Astrocyte (in vitro differentiated cells and primary cell): ENCODE measurements at regions not wholly inside any gene's neighbourhood (a gene's known extent, or its start where the extent isn't known, plus 50 kb on each side); places are given as distances from the start of the nearest gene placed in this dataset.

ENCODE experiments used
- DNase-seq: peaks from one replicate; pipeline ENCODE4 v3.0.0-alpha.2; 2010; ENCODE audit warnings: low read depth
- FAIRE-seq: peaks from 2 replicates; lab custom pipeline; 2011; peaks lifted over from hg19 to GRCh38; lab: Jason Lieb, UNC
- H2AFZ ChIP-seq: 2 replicates; pipeline ENCODE4 v1.6.0; 2012; ENCODE audit warnings: low read depth, low read length, inconsistent platforms
- H3K27ac ChIP-seq: 2 replicates; pipeline ENCODE4 v1.5.1; 2011; ENCODE audit warnings: low read depth, low read length, inconsistent platforms
- H3K27me3 ChIP-seq: 2 replicates; pipeline ENCODE4 v1.6.0; 2011; ENCODE audit warnings: low read length, inconsistent platforms; ENCODE audit not compliant: insufficient read depth
- H3K36me3 ChIP-seq: 2 replicates; pipeline ENCODE4 v1.5.1; 2011; ENCODE audit warnings: low read length, inconsistent platforms; ENCODE audit not compliant: insufficient read depth
- H3K4me1 ChIP-seq: 2 replicates; pipeline ENCODE4 v1.5.1; 2011; ENCODE audit warnings: low read length, inconsistent platforms; ENCODE audit not compliant: insufficient read depth
- H3K4me2 ChIP-seq: 2 replicates; pipeline ENCODE4 v1.6.0; 2012; ENCODE audit warnings: low read length, inconsistent platforms
- H3K4me3 ChIP-seq: 2 replicates; pipeline ENCODE4 v1.5.1; 2011; ENCODE audit warnings: low read depth, mild to moderate bottlenecking, low read length, inconsistent platforms; ENCODE audit not compliant: insufficient read depth
- H3K79me2 ChIP-seq: 2 replicates; pipeline ENCODE4 v1.6.0; 2012; ENCODE audit warnings: mild to moderate bottlenecking, low read length, inconsistent platforms; ENCODE audit not compliant: insufficient read depth
- H3K9ac ChIP-seq: 2 replicates; pipeline ENCODE4 v1.6.0; 2012; ENCODE audit warnings: mild to moderate bottlenecking, low read length, inconsistent platforms
- H3K9me3 ChIP-seq: 2 replicates; pipeline ENCODE4 v1.5.1; 2012; ENCODE audit warnings: low read depth, mild to moderate bottlenecking, low read length, inconsistent platforms; ENCODE audit not compliant: insufficient read depth
- H4K20me1 ChIP-seq: 2 replicates; pipeline ENCODE4 v1.6.0; 2012; ENCODE audit warnings: low read length, inconsistent platforms; ENCODE audit not compliant: insufficient read depth
- H3K27ac Mint-ChIP-seq: one replicate; pipeline ENCODE4 v1.8.0; 2021; ENCODE audit warnings: mild to moderate bottlenecking, mixed read lengths; ENCODE audit not compliant: unreplicated experiment
- H3K27me3 Mint-ChIP-seq: one replicate; pipeline ENCODE4 v1.8.0; 2021; ENCODE audit warnings: low read depth, mixed read lengths; ENCODE audit not compliant: unreplicated experiment
- H3K36me3 Mint-ChIP-seq: one replicate; pipeline ENCODE4 v1.8.0; 2021; ENCODE audit warnings: low read depth, mixed read lengths; ENCODE audit not compliant: unreplicated experiment
- H3K4me1 Mint-ChIP-seq: one replicate; pipeline ENCODE4 v1.8.0; 2021; ENCODE audit warnings: low read depth, mixed read lengths; ENCODE audit not compliant: unreplicated experiment
- H3K4me3 Mint-ChIP-seq: one replicate; pipeline ENCODE4 v1.8.0; 2021; ENCODE audit warnings: mild to moderate bottlenecking, moderate library complexity, mixed read lengths; ENCODE audit not compliant: unreplicated experiment
- H3K9me3 Mint-ChIP-seq: one replicate; pipeline ENCODE4 v1.8.0; 2021; ENCODE audit warnings: mild to moderate bottlenecking, mixed read lengths; ENCODE audit not compliant: unreplicated experiment
- EZH2 ChIP-seq: IDR thresholded peaks from 2 replicates; pipeline ENCODE4 v1.6.1; 2012; ENCODE audit warnings: mild to moderate bottlenecking, low read length, inconsistent platforms; ENCODE audit not compliant: insufficient read depth
- TF ChIP-seq, protein P1 (sequence below): IDR thresholded peaks from 2 replicates; pipeline ENCODE4 v1.5.1; 2011; ENCODE audit warnings: low read depth, mild to moderate bottlenecking, inconsistent platforms, low read length, moderate library complexity; ENCODE audit not compliant: insufficient read depth

- Histone ChIP-seq H3K9me3 (no peaks in the 10 kb centered on the region), H2AFZ (no peak overlapping the region), H3K4me1 (no peaks in the 10 kb centered on the region), H3K79me2 (no peaks in the 10 kb centered on the region), H4K20me1 (no peaks in the 10 kb centered on the region), H3K9ac (no peak overlapping the region), H3K27me3 (no peaks in the 10 kb centered on the region), H3K27ac (no peak overlapping the region), H3K4me2 (no peak overlapping the region), H3K4me3 (no peak overlapping the region), H3K36me3 (no peaks in the 10 kb centered on the region)
- DNase-seq (no peak), FAIRE-seq (no peak)
- Mint-ChIP-seq H3K27ac (no peak overlapping the region), H3K36me3 (no peaks in the 10 kb centered on the region), H3K4me3 (no peak overlapping the region), H3K27me3 (no peaks in the 10 kb centered on the region), H3K9me3 (peaks cover 5% of the 10 kb centered on the region), H3K4me1 (no peaks in the 10 kb centered on the region)
- TF ChIP-seq, protein P1, sequence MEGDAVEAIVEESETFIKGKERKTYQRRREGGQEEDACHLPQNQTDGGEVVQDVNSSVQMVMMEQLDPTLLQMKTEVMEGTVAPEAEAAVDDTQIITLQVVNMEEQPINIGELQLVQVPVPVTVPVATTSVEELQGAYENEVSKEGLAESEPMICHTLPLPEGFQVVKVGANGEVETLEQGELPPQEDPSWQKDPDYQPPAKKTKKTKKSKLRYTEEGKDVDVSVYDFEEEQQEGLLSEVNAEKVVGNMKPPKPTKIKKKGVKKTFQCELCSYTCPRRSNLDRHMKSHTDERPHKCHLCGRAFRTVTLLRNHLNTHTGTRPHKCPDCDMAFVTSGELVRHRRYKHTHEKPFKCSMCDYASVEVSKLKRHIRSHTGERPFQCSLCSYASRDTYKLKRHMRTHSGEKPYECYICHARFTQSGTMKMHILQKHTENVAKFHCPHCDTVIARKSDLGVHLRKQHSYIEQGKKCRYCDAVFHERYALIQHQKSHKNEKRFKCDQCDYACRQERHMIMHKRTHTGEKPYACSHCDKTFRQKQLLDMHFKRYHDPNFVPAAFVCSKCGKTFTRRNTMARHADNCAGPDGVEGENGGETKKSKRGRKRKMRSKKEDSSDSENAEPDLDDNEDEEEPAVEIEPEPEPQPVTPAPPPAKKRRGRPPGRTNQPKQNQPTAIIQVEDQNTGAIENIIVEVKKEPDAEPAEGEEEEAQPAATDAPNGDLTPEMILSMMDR = no peak
- TF ChIP-seq EZH2 = no peak
Observed at GRCh38 chr4:18627447-18628005, 606.0 kb upstream of the LCORL start.

DNA sequence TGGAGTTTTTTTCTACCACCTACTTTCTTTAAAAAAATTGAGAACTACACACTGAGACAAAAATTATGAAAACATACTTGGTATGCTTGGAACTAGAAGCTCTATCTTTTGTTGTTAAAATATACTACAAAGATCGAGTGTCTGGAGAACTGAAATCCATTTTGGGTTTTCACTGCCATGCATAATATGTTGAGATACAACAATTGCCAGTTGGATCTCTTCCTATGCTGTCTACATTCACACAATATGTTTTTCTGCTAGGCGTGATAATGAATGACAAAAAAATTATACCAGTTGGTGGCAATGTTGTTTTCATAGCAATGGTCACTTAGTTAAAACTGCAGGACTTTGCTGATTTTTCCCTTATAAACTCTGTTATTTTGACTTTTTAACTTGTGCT, 605.4 kb upstream of the LCORL start:
- TF ChIP-seq, protein P1 = no peak
- TF ChIP-seq EZH2 = no peak

DNA sequence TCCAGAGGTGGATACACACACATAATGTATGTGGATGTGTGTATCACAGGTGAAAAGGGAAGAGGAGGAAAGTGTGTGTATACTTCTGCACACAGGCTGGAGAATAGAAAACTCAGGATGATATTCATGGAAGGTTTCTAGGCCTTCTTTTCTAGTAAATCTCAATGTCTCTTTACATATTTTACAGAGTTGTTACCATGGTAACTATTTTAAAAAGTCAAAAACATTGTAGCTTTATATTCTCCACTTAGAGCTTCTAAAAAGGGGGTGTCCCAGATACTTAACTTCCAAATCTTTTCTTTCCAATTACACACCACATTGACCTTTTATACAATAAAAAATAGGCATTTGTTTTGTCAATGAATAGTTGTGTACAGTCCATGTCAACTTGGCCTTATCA, 604.8 kb upstream of the LCORL start:
- FAIRE-seq = no peak
- Mint-ChIP-seq H3K9me3 (peaks cover 5% of the 10 kb centered on the region), H3K27ac (no peak overlapping the region), H3K27me3 (no peaks in the 10 kb centered on the region), H3K4me3 (no peak overlapping the region), H3K4me1 (no peaks in the 10 kb centered on the region), H3K36me3 (no peaks in the 10 kb centered on the region)
- no peak overlapping the region for H2AFZ ChIP-seq
- H3K4me2 ChIP-seq = no peak overlapping the region
- H3K36me3 ChIP-seq = no peaks in the 10 kb centered on the region
- no peaks in the 10 kb centered on the region for H3K4me1 ChIP-seq
- H3K4me3 ChIP-seq = no peak overlapping the region
- no peak for DNase-seq
- H3K9me3 ChIP-seq = no peaks in the 10 kb centered on the region
- TF ChIP-seq, protein P1 = no peak
- no peak for TF ChIP-seq EZH2
- H3K27me3 ChIP-seq = no peaks in the 10 kb centered on the region
- no peaks in the 10 kb centered on the region for H4K20me1 ChIP-seq
- no peak overlapping the region for H3K27ac ChIP-seq
- H3K79me2 ChIP-seq = no peaks in the 10 kb centered on the region
- H3K9ac ChIP-seq = no peak overlapping the region

More for the DNA sequence above, 605.4 kb upstream of the LCORL start:
- H3K27me3 Mint-ChIP-seq = no peaks in the 10 kb centered on the region
- H3K4me1 ChIP-seq = no peaks in the 10 kb centered on the region
- H3K36me3 ChIP-seq = no peaks in the 10 kb centered on the region
- no peaks in the 10 kb centered on the region for H3K27me3 ChIP-seq
- H4K20me1 ChIP-seq = no peaks in the 10 kb centered on the region
- no peaks in the 10 kb centered on the region for H3K79me2 ChIP-seq
- H3K36me3 Mint-ChIP-seq = no peaks in the 10 kb centered on the region
- no peak overlapping the region for H3K27ac ChIP-seq
- H3K4me1 Mint-ChIP-seq = no peaks in the 10 kb centered on the region
- no peak overlapping the region for H2AFZ ChIP-seq
- no peak for DNase-seq
- no peak overlapping the region for H3K4me2 ChIP-seq
- H3K4me3 Mint-ChIP-seq = no peak overlapping the region
- no peak overlapping the region for H3K4me3 ChIP-seq
- no peaks in the 10 kb centered on the region for H3K9me3 ChIP-seq
- no peak overlapping the region for H3K27ac Mint-ChIP-seq
- no peak overlapping the region for H3K9ac ChIP-seq
- peaks cover 5% of the 10 kb centered on the region for H3K9me3 Mint-ChIP-seq
- no peak for FAIRE-seq
